Osteocyte (in vitro differentiated cells): ENCODE measurements at regions not wholly inside any gene's neighbourhood (a gene's known extent, or its start where the extent isn't known, plus 50 kb on each side); places are given as distances from the start of the nearest gene placed in this dataset.

Experiments used
- DNase-seq: peaks from one replicate; pipeline ENCODE4 v3.0.0; 2021; ENCODE audit warnings: mixed read lengths; ENCODE audit not compliant: unreplicated experiment; ENCODE audit errors: extremely low spot score
- H3K27ac Mint-ChIP-seq: one replicate; pipeline ENCODE4 v1.8.0; 2021; ENCODE audit warnings: mild to moderate bottlenecking, mixed read lengths; ENCODE audit not compliant: unreplicated experiment
- H3K27me3 Mint-ChIP-seq: one replicate; pipeline ENCODE4 v1.8.0; 2021; ENCODE audit warnings: mixed read lengths; ENCODE audit not compliant: unreplicated experiment
- H3K36me3 Mint-ChIP-seq: one replicate; pipeline ENCODE4 v1.8.0; 2021; ENCODE audit warnings: mixed read lengths; ENCODE audit not compliant: unreplicated experiment
- H3K4me1 Mint-ChIP-seq: one replicate; pipeline ENCODE4 v1.8.0; 2021; ENCODE audit warnings: mixed read lengths; ENCODE audit not compliant: unreplicated experiment
- H3K4me3 Mint-ChIP-seq: one replicate; pipeline ENCODE4 v1.8.0; 2021; ENCODE audit warnings: mild to moderate bottlenecking, moderate library complexity, mixed read lengths; ENCODE audit not compliant: unreplicated experiment
- H3K9me3 Mint-ChIP-seq: one replicate; pipeline ENCODE4 v1.8.0; 2021; ENCODE audit warnings: mixed read lengths; ENCODE audit not compliant: unreplicated experiment
- CTCF ChIP-seq: fragments of 200-600 bp; sonication (generic); IDR thresholded peaks from 2 replicates; pipeline ENCODE4 v1.5.0; 2021; ENCODE audit warnings: antibody characterized with exemption, mild to moderate bottlenecking, moderate library complexity

DNA sequence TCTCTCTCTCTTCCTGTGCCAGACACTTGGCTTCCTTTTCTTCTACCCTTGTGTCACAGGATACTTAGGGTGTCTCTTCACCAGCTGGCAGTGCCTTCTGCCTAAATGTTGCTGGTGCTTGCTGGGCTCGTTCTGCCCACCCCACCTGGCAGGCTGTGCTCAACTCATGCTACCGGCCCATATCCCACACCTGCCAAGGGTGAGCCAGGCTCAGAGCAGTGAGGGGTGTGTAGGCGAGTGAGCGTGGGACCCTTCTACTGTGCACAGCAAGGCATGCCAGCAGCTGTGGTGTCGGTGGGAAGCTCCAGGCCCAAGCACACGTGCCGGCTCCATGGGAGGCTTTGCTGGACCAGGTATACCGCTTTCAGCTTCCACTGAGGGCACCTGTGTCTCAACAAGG is 1626.7 kb upstream of the ACO1 start:
- no peaks in the 10 kb centered on the region for H3K4me1 Mint-ChIP-seq
- DNase-seq, result no peak
- no peak overlapping the region for H3K4me3 Mint-ChIP-seq
- no peaks in the 10 kb centered on the region for H3K27me3 Mint-ChIP-seq
- H3K36me3 Mint-ChIP-seq, result no peaks in the 10 kb centered on the region
- no peaks in the 10 kb centered on the region for H3K9me3 Mint-ChIP-seq
- TF ChIP-seq CTCF, result no peak
- no peak overlapping the region for H3K27ac Mint-ChIP-seq

DNA sequence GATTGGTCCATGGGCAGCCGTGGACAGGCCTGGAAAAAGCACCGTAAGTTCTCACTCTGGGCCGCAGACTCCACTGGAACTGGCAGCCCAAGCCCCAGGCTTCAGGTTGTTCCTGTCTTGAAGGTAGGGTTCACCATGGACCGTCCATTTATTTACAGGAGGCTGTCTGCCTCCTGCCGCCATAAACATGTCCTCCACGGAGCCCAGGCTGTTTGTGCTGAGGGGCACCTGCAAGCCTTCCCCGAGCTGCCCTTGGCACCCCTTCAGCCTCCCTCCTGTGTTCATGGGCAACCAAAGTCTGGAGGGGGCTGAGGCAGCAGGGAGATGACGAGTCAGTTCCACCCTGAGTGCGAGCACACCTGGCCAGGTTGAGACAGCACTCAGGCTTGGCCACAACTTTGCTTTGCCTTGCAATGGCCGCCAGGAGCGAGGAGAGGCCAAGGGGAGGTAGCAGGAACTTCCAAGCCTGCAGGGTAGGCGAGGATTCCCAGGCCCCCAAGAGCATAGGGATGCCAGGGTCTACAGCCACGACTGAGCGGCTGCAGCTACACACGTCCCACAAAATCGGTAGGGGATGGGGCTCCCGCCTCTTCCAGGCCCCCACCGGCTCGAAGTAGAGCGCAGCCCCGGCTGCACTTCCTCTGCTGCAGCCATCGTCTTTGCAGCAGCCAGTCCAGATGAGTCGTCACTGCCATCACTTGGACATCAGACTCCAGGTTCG is 1625.6 kb upstream of the ACO1 start:
- DNase-seq, result peak; percentile 77
- Mint-ChIP-seq H3K27me3 (no peaks in the 10 kb centered on the region), H3K4me1 (no peaks in the 10 kb centered on the region), H3K27ac (no peak overlapping the region), H3K9me3 (no peaks in the 10 kb centered on the region), H3K4me3 (no peak overlapping the region), H3K36me3 (no peaks in the 10 kb centered on the region)
- TF ChIP-seq CTCF, result no peak

DNA sequence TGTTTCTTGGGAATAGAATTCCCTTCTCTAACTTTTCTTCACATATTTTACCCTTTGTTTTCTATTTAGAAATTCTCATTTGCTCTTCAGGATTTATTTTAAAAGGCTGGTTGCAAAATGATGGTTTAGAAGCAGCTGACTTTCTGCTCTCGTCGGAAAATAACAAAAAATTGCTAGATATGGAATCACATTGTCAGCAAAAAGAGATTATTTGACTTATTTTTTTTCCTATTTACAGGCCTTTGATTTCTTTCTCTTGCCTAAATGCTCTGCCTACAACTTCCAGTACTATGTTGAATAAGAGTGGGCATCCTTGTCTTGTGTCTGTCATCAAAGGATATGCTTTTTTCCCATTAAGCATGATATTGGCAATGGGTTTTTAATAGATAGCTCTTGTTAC is 1619.1 kb upstream of the ACO1 start:
- Mint-ChIP-seq H3K36me3 (no peaks in the 10 kb centered on the region), H3K4me3 (no peak overlapping the region)
- TF ChIP-seq CTCF, result no peak

GRCh38 chr9:30771163-30771708 is 1613.2 kb upstream of the ACO1 start:
- H3K36me3 Mint-ChIP-seq, result no peaks in the 10 kb centered on the region
- no peak overlapping the region for H3K4me3 Mint-ChIP-seq
- H3K27ac Mint-ChIP-seq, result no peak overlapping the region
- peaks cover 5% of the 10 kb centered on the region for H3K9me3 Mint-ChIP-seq
- no peaks in the 10 kb centered on the region for H3K4me1 Mint-ChIP-seq
- no peak for DNase-seq
- TF ChIP-seq CTCF, result no peak
- H3K27me3 Mint-ChIP-seq, result no peaks in the 10 kb centered on the region

More for the DNA sequence above, 1619.1 kb upstream of the ACO1 start:
- H3K27ac Mint-ChIP-seq, result no peak overlapping the region
- no peaks in the 10 kb centered on the region for H3K9me3 Mint-ChIP-seq
- H3K27me3 Mint-ChIP-seq, result no peaks in the 10 kb centered on the region
- no peak for DNase-seq
- H3K4me1 Mint-ChIP-seq, result no peaks in the 10 kb centered on the region

- TF ChIP-seq CTCF, result no peak
- H3K4me1 Mint-ChIP-seq, result no peaks in the 10 kb centered on the region
Measured at GRCh38 chr9:30771760-30772159, 1612.7 kb upstream of the ACO1 start.

More at GRCh38 chr9:30771760-30772159, 1612.7 kb upstream of the ACO1 start:
- H3K36me3 Mint-ChIP-seq, result no peaks in the 10 kb centered on the region
- DNase-seq, result no peak
- no peak overlapping the region for H3K4me3 Mint-ChIP-seq
- no peaks in the 10 kb centered on the region for H3K27me3 Mint-ChIP-seq
- H3K9me3 Mint-ChIP-seq, result peaks cover 5% of the 10 kb centered on the region
- no peak overlapping the region for H3K27ac Mint-ChIP-seq
